Activated CD4-positive, alpha-beta T cell treated with anti-CD3 and anti-CD28 coated beads, Interleukin-2, amount 50 U/mL, for 1 hour (primary cell): ENCODE measurements at regions not wholly inside any gene's neighbourhood (a gene's known extent, or its start where the extent isn't known, plus 50 kb on each side); places are given as distances from the start of the nearest gene placed in this dataset.
"Not testable (repeated sequence)": the region's sequence is repeated elsewhere in the genome, so short reads cannot be mapped to it uniquely, and the experiment has no call there.

Experiments
- DNase-seq: peaks from one replicate; pipeline ENCODE4 v3.0.0-alpha.2; 2020

DNA sequence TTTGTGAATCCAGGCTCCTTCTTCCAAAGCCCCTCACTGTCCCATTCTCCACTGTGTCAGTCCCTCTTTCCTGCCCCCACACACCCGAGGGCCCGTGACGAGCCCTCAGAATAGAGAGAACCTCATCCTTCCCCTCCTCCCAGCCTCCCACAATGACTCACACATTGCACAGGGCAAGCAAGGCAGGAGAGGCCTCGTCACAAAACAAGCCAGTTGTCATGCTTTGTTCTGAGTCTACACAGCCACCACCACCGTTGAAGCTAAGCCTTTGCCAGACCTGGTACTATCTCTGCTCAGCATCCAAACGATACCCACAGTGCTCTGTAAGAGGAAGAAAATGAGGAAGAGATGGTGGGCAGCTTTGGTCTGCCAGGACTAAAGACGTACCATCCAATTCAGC, 142.2 kb upstream of the ZNF366 start:
- no peak for DNase-seq

DNA sequence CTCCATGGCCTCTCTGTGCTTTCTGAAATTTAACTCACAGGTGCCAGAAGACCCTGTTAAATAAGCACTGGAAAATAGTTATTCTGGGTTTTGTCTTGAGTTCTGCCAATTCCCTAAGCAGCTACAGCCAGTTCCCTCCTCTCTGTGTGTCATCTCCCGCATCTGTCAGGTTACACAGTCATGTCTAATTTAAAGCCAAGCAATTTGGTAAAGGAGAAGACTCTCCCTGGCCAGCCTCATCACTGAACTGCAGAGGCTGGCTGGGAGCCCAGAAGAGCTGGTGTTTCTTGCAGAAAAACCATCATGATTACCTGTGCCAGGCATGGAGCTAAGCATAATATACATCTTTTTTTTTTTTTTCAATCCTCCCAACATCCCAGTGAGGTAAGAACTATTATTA, 141.3 kb upstream of the ZNF366 start:
- DNase-seq: no peak

DNA sequence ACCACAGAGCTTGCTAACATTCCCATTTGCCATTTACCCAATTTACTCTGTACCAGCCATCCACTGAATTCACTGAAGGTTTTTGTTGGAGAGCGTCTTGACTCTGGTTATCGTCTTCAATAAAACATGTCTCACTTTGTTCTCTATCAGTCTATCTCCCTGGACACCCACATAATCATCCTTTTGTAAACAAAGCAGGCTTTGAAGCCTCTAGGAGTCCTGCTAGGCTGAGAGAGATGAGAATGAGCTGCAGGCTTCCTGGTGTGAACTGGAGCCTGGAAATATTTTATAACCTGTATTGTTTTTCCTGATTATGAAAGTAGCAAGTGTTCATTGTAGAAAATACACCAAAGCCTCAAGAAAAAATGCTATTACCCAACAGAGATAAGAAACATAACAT, 140.6 kb upstream of the ZNF366 start:
- no peak for DNase-seq

DNA sequence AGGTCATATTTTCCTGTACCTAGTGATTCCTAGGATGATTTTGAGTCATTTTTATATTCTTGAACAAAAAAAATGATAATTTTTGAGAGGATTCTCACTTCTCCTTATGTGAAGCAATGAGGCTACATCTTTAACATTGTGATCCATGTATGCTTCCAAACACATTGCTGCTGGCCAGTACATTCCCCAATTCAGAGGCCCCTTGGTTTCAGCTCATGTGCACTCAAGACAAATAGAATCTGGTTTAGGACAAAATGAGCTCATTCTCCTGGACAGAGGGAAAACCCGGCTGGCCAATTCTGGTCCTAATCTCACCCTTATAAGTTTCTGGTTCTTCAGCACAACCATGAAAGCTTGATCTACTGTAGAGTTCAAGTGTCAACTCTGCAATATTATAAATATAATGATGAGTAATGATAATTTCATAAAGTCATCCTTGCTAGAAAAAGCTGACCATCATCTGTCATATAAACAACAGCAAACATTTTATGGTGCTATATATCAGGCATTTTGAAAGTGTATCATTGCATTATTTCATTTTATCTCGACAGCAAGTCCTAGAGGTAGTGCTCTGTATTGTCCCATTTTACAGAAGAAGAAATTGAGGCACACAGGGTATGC, 139.1 kb upstream of the ZNF366 start:
- DNase-seq: no peak

DNA sequence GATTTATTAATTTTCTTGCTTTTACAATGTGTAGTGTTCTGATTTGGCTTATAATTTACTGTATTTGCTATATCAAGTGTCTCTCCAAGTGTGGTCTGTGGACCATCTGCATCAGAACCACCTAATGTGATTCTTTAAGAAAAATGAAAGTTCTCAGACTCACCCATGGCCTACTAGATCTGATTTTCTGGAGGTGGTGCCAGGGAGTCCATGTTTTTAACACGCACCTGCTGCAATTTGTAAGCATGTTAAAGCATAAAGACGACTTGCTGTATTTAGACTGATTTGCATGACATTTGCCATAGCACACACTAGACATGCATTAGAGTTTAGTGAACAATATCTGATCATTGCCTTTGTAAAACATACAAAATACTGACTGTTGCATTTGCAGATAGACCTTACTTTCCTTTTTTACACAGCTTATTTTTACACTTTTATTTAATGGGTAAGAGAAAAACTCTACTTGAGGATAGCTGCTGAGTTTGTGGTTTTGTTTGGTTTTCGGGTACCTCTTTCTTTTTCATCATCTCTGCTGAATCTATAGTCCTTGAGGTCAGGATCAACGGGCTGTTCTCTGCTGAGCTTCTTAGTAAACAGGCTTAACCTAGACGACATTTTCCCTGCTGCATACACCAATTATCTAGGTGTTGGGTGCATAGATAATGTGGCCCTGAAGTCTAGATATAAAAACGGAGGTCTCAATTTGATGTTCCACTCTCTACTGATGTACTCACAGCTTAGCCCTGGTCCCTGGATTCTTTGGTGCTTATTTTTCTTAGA, 138.0 kb upstream of the ZNF366 start:
- DNase-seq: no peak

DNA sequence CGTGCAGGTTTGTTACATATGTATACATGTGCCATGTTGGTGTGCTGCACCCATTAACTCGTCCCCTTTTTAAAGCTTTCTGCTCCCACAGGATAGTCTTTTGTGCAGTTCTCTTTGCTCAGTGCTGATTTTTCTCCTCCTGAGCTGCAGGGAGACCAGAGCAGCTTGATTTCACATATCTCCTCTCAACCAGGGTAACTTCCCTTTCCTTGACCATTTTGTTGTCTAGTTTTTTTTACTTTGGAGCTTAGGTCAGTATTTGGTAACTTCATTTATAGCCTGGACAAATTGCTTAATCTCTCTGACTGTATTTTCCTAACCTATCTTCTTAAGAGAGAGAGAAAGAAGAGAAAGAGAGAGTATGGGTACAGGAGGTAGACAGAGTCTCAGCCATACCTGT, 137.1 kb upstream of the ZNF366 start:
- no peak for DNase-seq

DNA sequence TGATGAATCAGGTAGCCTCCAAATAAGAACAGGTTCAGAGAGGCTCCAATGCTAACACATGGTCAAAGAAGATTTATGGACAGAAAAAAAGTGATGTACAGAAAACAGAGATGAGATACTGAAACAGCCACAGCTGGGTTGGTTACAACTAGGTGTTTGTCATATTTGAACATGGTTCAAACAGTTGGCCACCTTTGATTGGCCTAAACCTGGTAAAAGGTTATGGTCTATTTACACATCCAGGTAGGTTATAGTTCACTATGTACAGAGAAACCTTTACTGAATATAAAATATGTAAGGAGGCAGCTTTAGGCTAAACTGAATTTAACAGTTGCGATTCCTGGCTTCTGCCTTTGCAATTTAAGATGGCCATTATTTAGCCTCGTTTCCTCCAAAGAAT, 134.0 kb upstream of the ZNF366 start:
- DNase-seq: no peak

DNA sequence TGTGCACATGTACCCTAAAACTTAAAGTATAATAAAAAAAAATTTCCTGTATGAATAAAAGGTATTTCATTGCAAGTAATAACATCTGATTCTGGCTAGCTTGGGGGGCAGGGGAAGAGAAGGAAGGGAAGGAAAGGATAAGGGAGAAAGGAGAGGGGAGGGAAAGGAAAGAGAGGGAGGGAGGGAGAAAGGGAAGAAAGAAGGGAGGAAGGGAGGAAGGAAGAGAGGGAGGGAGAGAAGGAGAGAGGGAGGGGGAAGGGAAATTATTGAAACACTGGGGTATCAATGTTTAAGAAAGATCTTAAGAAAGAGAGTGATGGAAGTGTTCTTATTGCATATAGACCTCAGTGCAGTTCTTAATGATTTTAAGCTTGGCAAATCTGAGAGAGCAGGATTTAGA, 129.8 kb upstream of the ZNF366 start:
- DNase-seq: no peak

DNA sequence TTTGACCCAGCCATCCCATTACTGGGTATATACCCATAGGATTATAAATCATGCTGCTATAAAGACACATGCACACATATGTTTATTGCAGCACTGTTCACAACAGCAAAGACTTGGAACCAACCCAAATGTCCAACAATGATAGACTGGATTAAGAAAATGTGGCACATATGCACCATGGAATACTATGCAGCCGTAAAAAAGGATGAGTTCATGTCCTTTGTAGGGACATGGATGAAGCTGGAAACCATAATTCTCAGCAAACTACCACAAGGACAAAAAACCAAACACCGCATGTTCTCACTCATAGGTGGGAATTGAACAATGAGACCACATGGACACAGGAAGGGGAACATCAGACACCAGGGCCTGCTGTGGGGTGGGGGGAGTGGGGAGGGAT, 129.4 kb upstream of the ZNF366 start:
- not testable (repeated sequence) for DNase-seq

DNA sequence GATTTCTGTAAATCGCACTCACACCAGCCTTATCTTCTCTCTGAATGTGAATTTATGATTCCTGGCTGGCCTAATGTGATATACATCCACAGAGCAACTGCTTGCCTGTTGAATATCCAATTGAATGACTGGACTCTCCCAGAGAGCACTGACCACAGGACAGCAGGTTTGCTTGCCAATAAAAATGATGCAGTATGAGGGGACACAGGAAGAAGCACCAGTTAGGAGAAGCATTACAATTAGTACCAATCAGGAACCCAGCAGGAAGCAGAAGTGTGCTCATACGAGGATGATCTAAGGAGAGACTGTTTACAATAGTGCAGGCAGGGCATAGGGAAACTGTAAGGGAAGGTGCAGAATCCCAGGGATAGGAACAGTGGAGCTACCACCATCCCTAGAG, 127.2 kb upstream of the ZNF366 start:
- DNase-seq: no peak

DNA sequence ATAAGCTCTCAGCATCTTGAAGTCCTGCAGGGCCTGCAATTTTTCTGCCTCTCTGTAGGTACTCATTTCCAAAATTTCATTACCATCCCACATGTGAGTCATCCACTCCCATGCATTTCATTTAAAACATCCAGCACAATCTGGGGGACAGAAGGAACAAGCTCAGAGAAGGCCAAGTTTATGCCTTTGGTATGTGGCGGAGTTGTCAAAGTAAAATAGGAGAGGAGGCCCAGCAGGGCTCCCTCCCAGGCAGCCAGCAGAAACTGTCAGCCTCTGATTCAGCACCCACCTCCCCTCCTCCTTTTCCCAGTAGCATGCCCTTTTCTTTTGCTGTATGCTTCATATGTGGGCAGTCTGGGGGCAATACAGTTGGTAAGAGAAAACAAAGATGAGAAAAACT, 126.4 kb upstream of the ZNF366 start:
- no peak for DNase-seq

DNA sequence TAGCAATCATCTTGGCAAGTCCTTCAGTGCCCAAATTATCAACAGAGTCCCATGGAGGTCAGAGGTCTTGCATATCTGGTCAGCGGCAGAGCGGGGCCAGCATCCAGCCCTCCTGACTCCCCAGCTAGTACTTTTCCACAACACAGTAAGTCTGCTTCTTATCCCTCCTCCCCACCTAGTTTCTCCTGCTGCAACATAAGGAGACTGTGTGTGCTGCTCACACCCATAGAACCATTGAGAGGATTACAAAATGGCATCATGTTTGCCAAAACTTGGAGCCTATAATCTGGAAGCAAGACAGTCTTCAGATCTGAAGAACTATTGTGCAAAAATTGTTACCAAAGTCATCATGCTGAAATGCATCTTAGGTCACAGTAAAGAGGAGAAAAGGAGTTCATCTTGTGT, 125.8 kb upstream of the ZNF366 start:
- no peak for DNase-seq

DNA sequence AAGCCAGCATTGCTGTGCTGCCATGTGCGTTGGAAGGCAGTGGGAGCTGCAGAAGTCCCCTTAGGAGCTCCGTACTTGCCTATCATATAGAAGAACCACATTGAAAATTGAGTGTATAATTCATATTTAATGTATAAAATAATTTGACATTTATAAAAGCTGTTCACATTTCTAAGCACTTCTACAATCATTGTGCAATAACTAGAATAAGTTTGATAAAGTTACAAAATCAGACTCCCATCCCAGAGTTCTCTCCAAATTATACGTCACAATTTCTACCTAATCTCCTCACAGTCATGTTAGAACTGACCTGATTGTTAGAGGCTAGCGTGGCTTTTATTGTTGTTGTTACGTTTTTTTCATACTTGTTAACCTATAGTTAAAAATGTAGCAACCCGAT, 123.5 kb upstream of the ZNF366 start:
- DNase-seq: no peak

DNA sequence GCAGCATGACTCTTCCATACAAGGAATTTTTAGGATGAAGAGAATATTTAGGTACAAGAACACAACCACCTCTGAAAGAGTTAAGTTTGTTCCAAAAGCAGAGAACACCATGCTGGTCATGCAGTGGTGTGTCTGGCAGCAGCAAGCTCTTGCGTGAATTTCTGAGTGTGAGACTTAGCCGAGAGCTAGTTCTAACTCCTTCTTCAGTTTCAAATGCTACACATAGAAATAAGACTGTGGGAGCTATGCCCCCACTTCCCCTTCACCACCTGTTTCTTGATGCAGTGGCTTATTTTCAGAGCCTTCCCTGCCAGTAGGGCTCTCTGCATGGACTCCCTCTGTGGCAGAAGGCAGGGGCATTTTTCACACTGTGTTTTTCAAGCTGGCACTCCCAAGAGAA, 122.9 kb upstream of the ZNF366 start:
- no peak for DNase-seq

DNA sequence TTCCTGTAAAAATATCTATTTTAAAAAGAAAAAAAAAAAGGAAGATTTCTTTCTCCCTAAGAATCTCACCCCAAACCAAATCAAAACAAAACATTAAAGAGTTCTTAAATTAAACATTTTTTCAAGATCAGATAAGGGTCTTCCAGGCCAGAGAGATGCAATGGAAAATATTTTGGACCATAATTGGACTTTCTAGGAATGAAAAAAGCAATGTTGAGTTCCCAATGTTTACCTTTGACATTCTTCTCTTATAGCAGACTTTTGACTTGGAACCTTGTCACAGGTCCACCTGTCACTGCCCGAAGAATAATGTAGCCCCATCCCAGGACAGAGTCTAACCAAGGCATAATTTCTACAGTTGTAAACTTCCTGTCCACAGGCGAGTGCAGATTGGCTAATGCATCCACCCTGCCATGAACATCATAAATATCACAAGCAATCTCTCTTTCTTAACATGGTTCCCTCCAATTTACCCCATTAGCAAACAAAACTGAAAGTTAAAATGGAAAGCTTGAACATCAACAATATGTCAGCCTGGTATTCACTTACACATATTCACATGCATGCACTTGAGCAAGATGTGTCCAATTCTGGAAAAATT, 121.7 kb upstream of the ZNF366 start:
- DNase-seq: no peak

DNA sequence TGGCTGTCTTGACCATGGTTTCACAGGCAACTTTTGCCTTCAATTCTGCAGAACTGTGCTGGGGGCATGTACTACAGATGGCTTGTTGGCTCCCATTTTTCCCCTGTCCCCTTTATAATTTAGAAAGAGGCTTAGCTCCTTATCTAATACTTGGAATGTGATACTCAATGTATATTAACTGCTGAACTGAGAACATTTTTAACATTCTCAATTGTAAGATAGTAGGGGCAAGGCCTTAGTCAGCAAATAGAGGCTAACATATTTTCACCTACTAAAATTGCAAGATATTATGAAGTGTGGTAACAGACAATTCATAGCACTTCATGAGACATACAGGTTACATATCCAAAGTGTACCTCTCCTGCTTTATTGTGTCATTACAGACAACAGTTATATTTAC, 118.1 kb upstream of the ZNF366 start:
- no peak for DNase-seq

DNA sequence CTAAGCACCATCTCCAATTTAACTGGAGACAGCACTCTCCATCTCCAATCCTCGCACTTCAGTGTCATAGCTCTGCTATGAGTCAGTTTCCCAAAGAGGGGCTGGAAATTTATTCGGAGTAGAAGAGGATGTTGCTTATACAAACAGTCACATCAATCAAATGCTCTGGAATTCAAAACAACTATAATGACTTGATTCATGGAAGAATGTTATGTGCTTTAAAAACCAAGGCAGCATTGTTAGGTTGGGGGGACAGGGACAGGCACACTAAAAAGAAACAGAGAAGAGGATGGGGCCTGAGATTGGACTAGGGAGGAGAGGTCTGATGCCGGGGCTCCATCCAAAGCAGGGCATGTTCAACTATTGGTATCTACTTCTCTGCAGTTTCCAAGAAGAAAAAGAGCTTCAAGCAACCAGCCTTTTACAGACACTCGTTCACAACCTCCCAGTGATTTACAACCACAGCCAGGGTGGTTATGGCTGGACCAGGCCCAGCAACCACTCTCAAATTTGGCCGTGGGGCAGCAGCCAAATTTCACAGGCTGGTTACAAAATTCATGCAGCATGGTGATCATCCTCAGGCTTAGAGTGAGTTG, 117.5 kb upstream of the ZNF366 start:
- DNase-seq: no peak

DNA sequence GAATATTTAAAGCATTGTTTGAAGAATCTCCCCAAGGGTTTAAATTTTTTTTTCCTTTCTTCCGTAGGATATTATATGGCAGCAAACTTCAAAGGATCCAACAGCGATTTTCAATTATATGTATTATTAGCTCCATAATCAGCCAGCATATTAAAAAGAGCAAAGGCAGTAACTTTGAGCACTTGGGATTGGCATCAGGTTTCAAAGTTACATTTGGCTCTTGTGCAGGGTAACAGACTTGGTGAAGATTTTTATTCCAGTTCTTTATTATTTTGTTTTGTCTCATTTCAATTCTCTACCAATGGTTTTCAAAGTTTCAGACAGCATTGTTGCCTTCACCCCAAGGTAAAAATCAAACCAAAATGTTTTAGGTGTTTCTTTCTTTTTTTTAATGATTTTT, 116.7 kb upstream of the ZNF366 start:
- no peak for DNase-seq

DNA sequence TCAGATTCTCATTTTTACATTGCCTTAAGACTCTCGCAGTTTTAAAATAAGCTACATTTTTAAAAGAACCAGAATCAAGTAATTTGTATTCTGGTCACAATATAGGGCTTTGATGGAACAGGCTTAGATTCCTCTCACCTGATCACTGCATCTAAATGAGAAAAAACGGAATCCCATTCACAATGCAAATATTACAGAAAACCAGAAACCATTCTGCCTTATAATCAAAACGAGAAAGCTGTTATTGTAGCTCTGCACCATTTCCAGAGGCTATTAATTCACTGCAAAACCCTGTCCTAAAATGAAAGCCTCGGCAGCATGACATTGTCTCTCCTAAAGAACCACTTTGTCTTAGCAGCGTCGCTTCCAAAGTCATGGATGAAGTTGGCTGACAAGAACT, 116.1 kb upstream of the ZNF366 start:
- no peak for DNase-seq

DNA sequence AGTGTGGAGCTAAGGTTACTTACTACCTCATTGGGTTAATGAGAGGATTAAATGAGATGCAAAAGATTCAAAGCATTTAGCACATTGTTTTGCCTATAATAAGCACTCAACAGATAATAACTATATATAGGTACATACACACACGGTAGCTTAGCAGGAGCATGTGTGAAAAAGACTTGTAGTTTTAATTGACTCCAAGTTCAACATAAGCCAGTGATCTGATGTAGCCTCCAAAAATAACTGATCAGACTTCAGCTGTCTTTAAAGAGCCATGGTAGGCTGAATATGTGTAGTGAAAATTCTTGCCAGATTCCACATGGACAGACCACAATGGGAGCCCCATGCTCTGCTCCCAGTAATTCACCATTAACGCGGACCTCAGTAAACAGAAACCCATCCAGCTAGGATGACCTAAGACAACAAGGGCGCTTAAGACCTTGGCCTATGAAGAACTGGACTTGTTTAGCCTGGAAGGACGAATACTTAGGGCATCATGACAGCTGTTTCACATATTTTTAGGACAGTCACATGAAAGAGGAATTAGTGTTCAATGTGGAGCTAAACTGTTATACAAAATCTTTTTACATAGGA, 115.1 kb upstream of the ZNF366 start:
- no peak for DNase-seq

DNA sequence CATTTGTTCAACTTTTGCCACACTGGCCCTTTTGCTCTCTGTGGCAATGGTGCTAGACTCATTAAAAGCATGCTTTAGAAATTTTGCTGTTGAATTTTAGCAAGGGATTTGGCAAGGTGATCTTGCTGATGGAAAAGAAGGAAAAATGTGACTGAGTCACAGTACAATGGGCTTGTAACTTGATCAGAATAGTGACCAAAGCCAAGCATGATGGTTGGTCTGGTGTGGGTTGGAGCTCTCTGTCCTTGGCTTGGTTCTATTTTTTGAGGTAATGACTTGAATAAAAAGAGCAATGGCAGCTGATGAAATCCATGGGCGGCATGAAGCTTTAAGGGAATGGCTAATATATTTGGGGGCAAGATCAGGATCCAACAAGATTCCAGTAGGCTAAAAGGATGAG, 114.4 kb upstream of the ZNF366 start:
- DNase-seq: no peak

DNA sequence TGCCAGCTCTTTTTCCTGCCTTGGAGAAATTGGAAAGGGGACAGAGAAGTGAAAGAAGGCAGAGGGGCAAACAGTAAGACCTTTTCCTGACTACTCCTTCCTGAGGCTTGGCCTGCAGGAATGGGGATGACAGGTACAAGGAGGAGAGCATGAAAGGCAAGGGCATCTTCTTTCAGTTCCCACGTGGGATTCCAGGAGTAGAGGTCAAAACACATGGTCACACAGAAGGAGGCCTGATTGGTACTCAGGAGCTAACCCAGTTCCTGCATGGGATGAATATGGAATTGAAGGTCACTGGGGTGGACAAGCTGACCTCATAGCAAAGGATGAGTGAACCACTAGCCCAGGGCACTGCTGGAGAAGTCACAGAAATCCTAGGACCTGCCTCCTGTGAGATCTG, 112.5 kb upstream of the ZNF366 start:
- DNase-seq: no peak

DNA sequence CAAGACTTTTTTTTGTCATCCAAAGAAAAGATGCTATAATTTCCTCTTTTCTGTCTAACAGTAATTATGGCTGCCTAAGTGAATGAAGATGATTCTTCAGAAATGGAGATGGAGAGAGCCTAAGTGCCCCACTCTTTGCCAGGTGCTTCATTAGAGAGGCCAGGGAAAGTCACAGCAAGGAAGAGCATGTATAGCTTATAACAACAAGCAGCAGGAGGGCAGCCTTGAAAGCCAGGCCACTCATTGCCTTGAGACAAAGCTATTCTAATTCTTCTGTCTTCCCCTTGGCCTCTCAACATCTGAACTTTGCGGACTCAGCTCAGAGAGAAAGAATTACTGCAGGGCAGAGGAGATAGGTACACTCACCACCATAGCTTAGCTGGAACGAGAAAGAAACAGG, 112.0 kb upstream of the ZNF366 start:
- DNase-seq: no peak

DNA sequence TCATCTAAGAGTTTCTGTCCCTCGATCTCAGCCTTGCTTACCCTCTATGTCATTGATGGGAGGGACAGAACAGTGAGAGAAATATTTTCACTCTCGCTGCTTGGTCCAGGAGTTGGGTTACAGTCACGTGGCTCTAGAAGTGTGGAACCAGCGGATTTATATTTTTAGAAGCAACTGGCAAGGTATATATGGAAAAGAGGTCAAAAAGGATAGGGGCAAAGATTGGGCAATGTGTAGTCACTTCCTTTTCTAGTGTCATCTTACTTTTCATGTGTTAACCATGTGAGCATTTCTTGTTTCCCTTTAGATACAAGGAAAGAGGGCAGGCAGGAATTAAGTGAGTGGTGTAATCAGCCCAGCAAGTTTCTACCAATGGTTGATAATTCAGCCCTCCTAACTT, 111.5 kb upstream of the ZNF366 start:
- no peak for DNase-seq
